Neural progenitor cell (in vitro differentiated cells): ENCODE measurements at regions not wholly inside any gene's neighbourhood (a gene's known extent, or its start where the extent isn't known, plus 50 kb on each side); places are given as distances from the start of the nearest gene placed in this dataset.

ENCODE experiments used
- CTCF ChIP-seq: fragments of 200-600 bp; sonication (generic); IDR thresholded peaks from 2 replicates; pipeline ENCODE4 v1.5.1; 2017; ENCODE audit warnings: antibody characterized with exemption, mild to moderate bottlenecking
- EZH2 ChIP-seq: fragments of 200-600 bp; sonication (generic); IDR thresholded peaks from 2 replicates; pipeline ENCODE4 v1.6.1; 2017; ENCODE audit warnings: antibody characterized with exemption, mild to moderate bottlenecking, moderate library complexity
- EZH2phosphoT487 ChIP-seq: fragments of 200-600 bp; sonication (generic); IDR thresholded peaks from 2 replicates; pipeline ENCODE4 v1.6.1; 2017; ENCODE audit warnings: antibody characterized with exemption

- TF ChIP-seq CTCF: no peak
- no peak for TF ChIP-seq EZH2phosphoT487
- TF ChIP-seq EZH2: no peak
Measured at GRCh38 chr5:3751846-3752245, 156.2 kb downstream of the IRX1 start.
